HepG2 (cell line): ENCODE measurements at regions not wholly inside any gene's neighbourhood (a gene's known extent, or its start where the extent isn't known, plus 50 kb on each side); places are given as distances from the start of the nearest gene placed in this dataset.

Experiments used
- ATAC-seq: fragments of 200-7000 bp; cut with Tn5 transposase; 3 replicates; pipeline ENCODE4 v1.9.1; 2020; ENCODE audit warnings: mild to moderate bottlenecking, moderate library complexity
- BruUV-seq: library from RNA; stranded (reverse); fragments of 400-500 nt; replicated peaks from 2 replicates; lab custom pipeline; 2021; lab: Mats Ljungman, UMichigan
- CTCF ChIA-PET: fragments of 300-600 bp; formaldehyde crosslinking; extraction: SDS; loops from one replicate; lab custom pipeline; 2021; ENCODE audit warnings: low total read pairs, inconsistent platforms, low intra/inter-chr PET ratio; lab: Yijun Ruan, JAX
- POLR2A ChIA-PET: fragments of 350-600 bp; sonication (Branson Sonifier 250); formaldehyde crosslinking; loops from one replicate; lab custom pipeline; 2020; ENCODE audit warnings: antibody characterized with exemption, inconsistent platforms; lab: Yijun Ruan, JAX
- DNase-seq: peaks from one replicate; pipeline ENCODE4 v3.0.0-alpha.2; 2015; ENCODE audit warnings: low spot score
- FAIRE-seq: peaks from 3 replicates; lab custom pipeline; 2011; peaks lifted over from hg19 to GRCh38; lab: Jason Lieb, UNC
- H2AFZ ChIP-seq: one replicate; pipeline ENCODE4 v1.6.1; 2011; ENCODE audit warnings: low read length, inconsistent platforms
- H3K27ac ChIP-seq: fragments of 300-600 bp; 3 replicates; pipeline ENCODE4 v1.8.0; 2011; ENCODE audit warnings: mixed run types, mild to moderate bottlenecking, mixed read lengths, low read length, inconsistent platforms; ENCODE audit not compliant: insufficient read depth; ENCODE audit errors: extremely low read length
- H3K27me3 ChIP-seq, 2 experiments: fragments of 200-600 bp in 1 of 2; 2 replicates in 1 of 2; 3 replicates in 1 of 2; pipeline versions ENCODE4 v1.6.0 to v1.8.0; 2011; ENCODE audit warnings: low read length in 2 of 2, mild to moderate bottlenecking in 2 of 2, moderate library complexity in 2 of 2, inconsistent platforms in 1 of 2; ENCODE audit not compliant: insufficient read depth in 2 of 2, control insufficient read depth in 1 of 2
- H3K36me3 ChIP-seq, 2 experiments: fragments of 200-600 bp in 1 of 2; replicated peaks in 1 of 2; 2 replicates in 1 of 2; 3 replicates in 1 of 2; pipeline versions ENCODE4 v1.5.1 to v1.8.0; 2011; ENCODE audit warnings: low read length in 2 of 2, inconsistent platforms in 1 of 2; ENCODE audit not compliant: insufficient read depth in 2 of 2, control insufficient read depth in 1 of 2
- H3K4me1 ChIP-seq: 2 replicates; pipeline ENCODE4 v1.5.1; 2012; ENCODE audit warnings: low read length, inconsistent platforms; ENCODE audit not compliant: insufficient read depth
- H3K4me2 ChIP-seq: 2 replicates; pipeline ENCODE4 v1.6.0; 2011; ENCODE audit warnings: low read depth, low read length, inconsistent platforms
- H3K4me3 ChIP-seq, 3 experiments: fragments of 200-600 bp in 1 of 3; sonication (generic), shearing (Covaris generic) in 1 of 3; replicated peaks in 1 of 3; 2 replicates each; pipeline ENCODE4 v1.5.1; 2011 to 2016; ENCODE audit warnings: low read length in 3 of 3, inconsistent platforms in 2 of 3, low read depth in 2 of 3, mild to moderate bottlenecking in 2 of 3, control low read depth in 1 of 3, mixed read lengths in 1 of 3; ENCODE audit not compliant: insufficient read depth in 1 of 3
- H3K79me2 ChIP-seq: one replicate; pipeline ENCODE4 v1.6.1; 2011; ENCODE audit warnings: low read length, inconsistent platforms; ENCODE audit not compliant: insufficient read depth
- H3K9ac ChIP-seq: 2 replicates; pipeline ENCODE4 v1.6.0; 2011; ENCODE audit warnings: mild to moderate bottlenecking, low read depth, low read length, inconsistent platforms; ENCODE audit not compliant: insufficient read depth
- H3K9me3 ChIP-seq: 2 replicates; pipeline ENCODE4 v1.5.1; 2012; ENCODE audit warnings: mild to moderate bottlenecking, low read length
- H4K20me1 ChIP-seq: 2 replicates; pipeline ENCODE4 v1.6.0; 2011; ENCODE audit warnings: inconsistent platforms, mild to moderate bottlenecking, low read length, moderate library complexity; ENCODE audit not compliant: insufficient read depth
- CHCHD3 ChIP-seq: sonication (generic); formaldehyde crosslinking; IDR thresholded peaks from 2 replicates; pipeline ENCODE4 v1.8.0; 2022; ENCODE audit warnings: mild to moderate bottlenecking, missing genetic modification reagents, moderate library complexity
- FLYWCH1 ChIP-seq: sonication (generic); formaldehyde crosslinking; IDR thresholded peaks from 2 replicates; pipeline ENCODE4 v1.8.1; 2023; ENCODE audit warnings: mild to moderate bottlenecking, missing genetic modification reagents
- HHEX ChIP-seq: IDR thresholded peaks from 2 replicates; pipeline ENCODE4 v1.6.1; 2016; ENCODE audit warnings: control low read depth
- HNRNPL ChIP-seq: fragments of 200-400 bp; formaldehyde crosslinking; IDR thresholded peaks from 2 replicates; pipeline ENCODE4 v1.6.1; 2017; ENCODE audit warnings: mild to moderate bottlenecking, low read depth, low read length
- JUN ChIP-seq: sonication (generic); formaldehyde crosslinking; IDR thresholded peaks from 2 replicates; pipeline ENCODE4 v1.4.0; 2020; ENCODE audit warnings: mild to moderate bottlenecking, missing genetic modification reagents
- KLF16 ChIP-seq, 2 experiments: sonication (generic) in 1 of 2; formaldehyde crosslinking in 1 of 2; IDR thresholded peaks; 2 replicates each; pipeline versions ENCODE4 v1.6.1 to v1.8.0; 2016 to 2023; ENCODE audit warnings: missing genetic modification reagents in 2 of 2, missing compliant biosample characterization in 1 of 2
- MAZ ChIP-seq, 2 experiments: sonication (generic) in 1 of 2; formaldehyde crosslinking in 1 of 2; IDR thresholded peaks; 2 replicates each; pipeline versions ENCODE4 v1.5.0 to v1.6.1; 2012 to 2020; ENCODE audit warnings: low read depth in 2 of 2, mild to moderate bottlenecking in 2 of 2, borderline replicate concordance in 1 of 2, improper control_type of control experiment in 1 of 2, low read length in 1 of 2, missing genetic modification reagents in 1 of 2, moderate library complexity in 1 of 2
- SMC3 ChIP-seq: IDR thresholded peaks from 2 replicates; pipeline ENCODE4 v1.6.1; 2011; ENCODE audit warnings: low read length, improper control_type of control experiment
- TRIM22 ChIP-seq: fragments of 450-650 bp; IDR thresholded peaks from 2 replicates; pipeline ENCODE4 v1.6.1; 2017
- ZBTB21 ChIP-seq: sonication (generic); formaldehyde crosslinking; IDR thresholded peaks from 2 replicates; pipeline ENCODE4 v1.4.0; 2020; ENCODE audit warnings: missing genetic modification reagents
- ZBTB43 ChIP-seq: sonication (generic); formaldehyde crosslinking; conservative IDR thresholded peaks from 2 replicates; pipeline ENCODE4 v1.4.0; 2020; ENCODE audit warnings: missing genetic modification reagents
- ZNF225 ChIP-seq: sonication (generic); formaldehyde crosslinking; IDR thresholded peaks from 2 replicates; pipeline ENCODE4 v1.4.0; 2020; ENCODE audit warnings: mild to moderate bottlenecking, missing genetic modification reagents
- ZNF292 ChIP-seq: sonication (generic); formaldehyde crosslinking; IDR thresholded peaks from 2 replicates; pipeline ENCODE4 v1.8.1; 2022; ENCODE audit warnings: mild to moderate bottlenecking, low read depth, missing genetic modification reagents, borderline replicate concordance
- ZNF432 ChIP-seq: sonication (generic); formaldehyde crosslinking; IDR thresholded peaks from 2 replicates; pipeline ENCODE4 v1.5.0; 2020; ENCODE audit warnings: missing genetic modification reagents, mild to moderate bottlenecking, borderline replicate concordance
- ZNF749 ChIP-seq: sonication (generic); formaldehyde crosslinking; IDR thresholded peaks from 2 replicates; pipeline ENCODE4 v1.8.0; 2022; ENCODE audit warnings: mild to moderate bottlenecking, missing genetic modification reagents, moderate library complexity, borderline replicate concordance
- WGBS: methylation state at CpG from one replicate; pipeline ENCODE4 v1.1.6; 2017; ENCODE audit warnings: low lambda C conversion rate; 5-methylcytosine and 5-hydroxymethylcytosine counted together
- in situ Hi-C: cut with HindIII; loops from 2 replicates; pipeline ENCODE4 v1.10.0; 2017; ENCODE audit warnings: low pct_unique_long_range_greater_than_20kb; ENCODE audit not compliant: extremely low pct_ligation_motif_present
- intact Hi-C: fragments of 100-400 bp; cut with micrococcal nuclease; formaldehyde crosslinking; loops from one replicate; pipeline ENCODE4 v1.10.0; 2022; ENCODE audit not compliant: unreplicated experiment

GRCh38 chr12:91353266-91353665 lies 170.6 kb upstream of the DCN start:
- H3K27me3 ChIP-seq = no peaks in the 10 kb centered on the region
- no peak overlapping the region for H3K4me2 ChIP-seq
- no peaks in the 10 kb centered on the region for H3K79me2 ChIP-seq
- H3K4me3 ChIP-seq = no peak overlapping the region
- TF ChIP-seq KLF16 (CRISPR knock-in tag; IDR thresholded peaks at IDR 0.05) (no peak), CHCHD3 (CRISPR knock-in tag) (no peak), ZBTB43 (CRISPR knock-in tag) (no peak), JUN (no peak), ZNF432 (CRISPR knock-in tag) (no peak), ZBTB21 (CRISPR knock-in tag) (no peak), TRIM22 (no peak), MAZ (IDR thresholded peaks at IDR 0.05; ENCODE audit: borderline replicate concordance, low read depth, low read length) (no peak), MAZ (CRISPR knock-in tag; IDR thresholded peaks at IDR 0.05; ENCODE audit: low read depth) (no peak), ZNF292 (CRISPR knock-in tag) (no peak), HNRNPL (no peak), ZNF749 (CRISPR knock-in tag) (no peak), ZNF225 (CRISPR knock-in tag) (no peak), HHEX (CRISPR knock-in tag) (no peak), FLYWCH1 (CRISPR knock-in tag) (no peak), SMC3 (no peak)
- DNase-seq (no peak), ATAC-seq (no peak), FAIRE-seq (no peak)
- no peak overlapping the region for H2AFZ ChIP-seq
- H3K36me3 ChIP-seq = no peaks in the 10 kb centered on the region
- POLR2A ChIA-PET = no interaction called here
- H4K20me1 ChIP-seq = no peaks in the 10 kb centered on the region
- 0% methylated on average over 1 of the region's 1 CpG for WGBS
- BruUV-seq = no TSS peak
- H3K27ac ChIP-seq = no peak overlapping the region
- H3K4me1 ChIP-seq = peaks cover 9% of the 10 kb centered on the region
- H3K9me3 ChIP-seq = no peaks in the 10 kb centered on the region
- H3K9ac ChIP-seq = no peak overlapping the region
- CTCF ChIA-PET = interaction anchor here (3.3 kb wide), 1 partner anchor 375 kb away, joined by 16 read pairs; no protein-coding TSS in a partner anchor
- intact Hi-C loops = no loop called here
- in situ Hi-C loops = no loop called here
